ENCODE measurements at regions not wholly inside any gene's neighbourhood (a gene's known extent, or its start where the extent isn't known, plus 50 kb on each side); places are given as distances from the start of the nearest gene placed in this dataset.

DNA sequence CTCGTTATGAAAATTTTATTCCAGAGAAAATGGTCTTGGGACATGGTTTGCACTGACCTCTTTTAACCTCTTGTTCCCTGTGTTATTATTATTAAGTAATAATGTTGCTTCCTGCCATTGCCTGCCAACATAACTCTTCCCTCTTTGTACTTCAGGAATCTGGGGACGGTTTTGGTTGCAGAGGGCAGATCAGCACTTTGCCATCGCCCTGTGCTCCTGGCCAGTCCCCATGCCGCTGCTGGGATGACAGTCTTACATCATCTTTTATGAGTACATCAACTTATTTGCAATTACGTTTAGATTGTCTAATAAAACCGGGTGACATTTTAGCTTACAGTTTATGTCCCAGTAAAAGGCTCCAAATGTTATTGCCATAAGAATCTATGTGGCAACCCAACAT is 157.2 kb downstream of the CDH26 start:
- no peak overlapping the region for H3K27ac Mint-ChIP-seq (ENCODE audit: unreplicated experiment)
- TF ChIP-seq CTCF (IDR thresholded peaks at IDR 0.05; ENCODE audit: partially characterized antibody, unreplicated experiment): no peak
- no peaks in the 10 kb centered on the region for H3K9me3 Mint-ChIP-seq (ENCODE audit: unreplicated experiment)
- no peaks in the 10 kb centered on the region for H3K27me3 Mint-ChIP-seq (ENCODE audit: unreplicated experiment)
- no peak for DNase-seq
- no peaks in the 10 kb centered on the region for H3K4me1 Mint-ChIP-seq (ENCODE audit: low read depth, unreplicated experiment)
- no peaks in the 10 kb centered on the region for H3K36me3 Mint-ChIP-seq (ENCODE audit: unreplicated experiment)
- no peak overlapping the region for H3K4me3 Mint-ChIP-seq (ENCODE audit: unreplicated experiment)

DNA sequence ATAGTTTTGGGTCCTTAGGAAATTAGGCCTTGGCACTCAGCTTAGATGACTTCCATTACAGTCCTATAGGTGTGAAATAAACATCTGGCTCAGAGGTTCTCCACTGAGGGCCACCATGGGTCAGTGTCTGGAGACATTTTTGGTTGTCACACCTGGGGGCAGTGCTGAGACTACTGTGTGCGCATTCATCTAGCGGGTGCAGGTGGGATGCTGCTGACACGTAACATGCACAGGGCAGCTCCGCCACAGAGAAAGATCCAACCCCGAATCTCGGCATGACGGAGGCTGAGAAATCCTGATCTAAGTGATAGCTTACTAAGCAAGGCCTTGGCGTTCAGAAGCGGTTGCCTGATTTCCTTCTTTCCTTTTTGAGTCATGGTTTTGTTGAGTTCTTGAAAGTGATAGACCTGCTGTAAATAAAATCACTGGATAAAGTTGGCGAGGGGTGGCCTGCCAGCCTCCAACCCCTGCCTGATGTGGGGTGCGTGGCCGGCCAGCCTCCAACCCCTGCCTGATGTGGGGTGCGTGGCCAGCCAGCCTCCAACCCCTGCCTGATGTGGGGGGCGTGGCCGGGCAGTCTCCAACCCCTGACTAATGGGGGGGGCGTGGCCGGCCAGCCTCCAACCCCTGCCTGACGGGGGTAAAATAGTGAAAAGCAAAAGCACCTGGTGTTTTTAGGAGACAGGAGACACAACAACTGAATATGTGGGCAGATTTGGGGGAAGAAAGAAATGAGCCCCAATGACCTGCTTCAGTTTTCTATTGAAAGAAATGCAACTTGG is 158.1 kb downstream of the CDH26 start:
- H3K9me3 Mint-ChIP-seq (ENCODE audit: unreplicated experiment): no peaks in the 10 kb centered on the region

GRCh38 chr20:60117065-60117464 is 158.8 kb downstream of the CDH26 start:
- no peak overlapping the region for H3K4me3 Mint-ChIP-seq (ENCODE audit: unreplicated experiment)
- no peak for DNase-seq
- no peaks in the 10 kb centered on the region for H3K27me3 Mint-ChIP-seq (ENCODE audit: unreplicated experiment)
- no peaks in the 10 kb centered on the region for H3K36me3 Mint-ChIP-seq (ENCODE audit: unreplicated experiment)
- no peak overlapping the region for H3K27ac Mint-ChIP-seq (ENCODE audit: unreplicated experiment)
- TF ChIP-seq CTCF (IDR thresholded peaks at IDR 0.05; ENCODE audit: partially characterized antibody, unreplicated experiment): no peak
- H3K9me3 Mint-ChIP-seq (ENCODE audit: unreplicated experiment): no peaks in the 10 kb centered on the region
- H3K4me1 Mint-ChIP-seq (ENCODE audit: low read depth, unreplicated experiment): no peaks in the 10 kb centered on the region

More for the DNA sequence above, 158.1 kb downstream of the CDH26 start:
- H3K4me3 Mint-ChIP-seq (ENCODE audit: unreplicated experiment): no peak overlapping the region
- no peak for TF ChIP-seq CTCF (IDR thresholded peaks at IDR 0.05; ENCODE audit: partially characterized antibody, unreplicated experiment)
- no peaks in the 10 kb centered on the region for H3K36me3 Mint-ChIP-seq (ENCODE audit: unreplicated experiment)
- no peak for DNase-seq
- H3K27ac Mint-ChIP-seq (ENCODE audit: unreplicated experiment): no peak overlapping the region
- H3K27me3 Mint-ChIP-seq (ENCODE audit: unreplicated experiment): no peaks in the 10 kb centered on the region
- no peaks in the 10 kb centered on the region for H3K4me1 Mint-ChIP-seq (ENCODE audit: low read depth, unreplicated experiment)

GRCh38 chr20:60121903-60122302 is 163.7 kb downstream of the CDH26 start:
- no peak overlapping the region for H3K4me3 Mint-ChIP-seq (ENCODE audit: unreplicated experiment)
- H3K4me1 Mint-ChIP-seq (ENCODE audit: low read depth, unreplicated experiment): no peaks in the 10 kb centered on the region
- no peaks in the 10 kb centered on the region for H3K36me3 Mint-ChIP-seq (ENCODE audit: unreplicated experiment)
- TF ChIP-seq CTCF (IDR thresholded peaks at IDR 0.05; ENCODE audit: partially characterized antibody, unreplicated experiment): no peak
- DNase-seq: no peak
- no peak overlapping the region for H3K27ac Mint-ChIP-seq (ENCODE audit: unreplicated experiment)
- H3K27me3 Mint-ChIP-seq (ENCODE audit: unreplicated experiment): peaks cover 2% of the 10 kb centered on the region
- no peaks in the 10 kb centered on the region for H3K9me3 Mint-ChIP-seq (ENCODE audit: unreplicated experiment)

DNA sequence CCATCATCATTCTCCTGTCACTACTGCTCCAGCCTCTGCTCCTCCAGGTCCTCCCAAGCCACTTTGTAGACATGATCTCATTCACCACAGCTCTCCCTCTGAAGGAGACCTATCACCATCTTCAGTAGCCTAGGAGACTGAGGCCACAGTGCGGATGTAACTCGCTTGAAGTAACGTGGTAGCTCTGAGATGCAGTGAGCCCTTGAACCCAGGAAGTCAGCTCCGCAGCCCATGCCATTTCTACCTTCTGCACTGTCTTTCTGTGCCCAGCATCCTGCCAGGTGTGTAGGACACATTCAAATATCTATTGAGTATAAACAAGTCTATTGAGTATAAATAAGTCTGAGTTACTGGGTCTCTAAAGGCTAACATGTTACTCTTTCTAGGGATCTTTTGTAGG is 164.4 kb downstream of the CDH26 start:
- TF ChIP-seq CTCF (IDR thresholded peaks at IDR 0.05; ENCODE audit: partially characterized antibody, unreplicated experiment): no peak
- no peaks in the 10 kb centered on the region for H3K4me1 Mint-ChIP-seq (ENCODE audit: low read depth, unreplicated experiment)
- peaks cover 2% of the 10 kb centered on the region for H3K27me3 Mint-ChIP-seq (ENCODE audit: unreplicated experiment)
- H3K9me3 Mint-ChIP-seq (ENCODE audit: unreplicated experiment): no peaks in the 10 kb centered on the region
- H3K36me3 Mint-ChIP-seq (ENCODE audit: unreplicated experiment): no peaks in the 10 kb centered on the region
- no peak for DNase-seq
- H3K27ac Mint-ChIP-seq (ENCODE audit: unreplicated experiment): no peak overlapping the region
- no peak overlapping the region for H3K4me3 Mint-ChIP-seq (ENCODE audit: unreplicated experiment)
